SU-DHL-6 (cell line): ENCODE measurements at regions not wholly inside any gene's neighbourhood (a gene's known extent, or its start where the extent isn't known, plus 50 kb on each side); places are given as distances from the start of the nearest gene placed in this dataset.

ENCODE experiments used
- CTCF ChIP-seq: fragments of 200-600 bp; sonication (generic); IDR thresholded peaks from one replicate; pipeline ENCODE4 v1.5.1; 2017; ENCODE audit warnings: antibody characterized with exemption, mild to moderate bottlenecking, low read length, moderate library complexity; ENCODE audit not compliant: insufficient read depth, poor library complexity, severe bottlenecking
- EZH2phosphoT487 ChIP-seq: fragments of 200-600 bp; sonication (generic), shearing (Covaris generic); conservative IDR thresholded peaks from 2 replicates; pipeline ENCODE4 v1.6.1; 2018; ENCODE audit warnings: mild to moderate bottlenecking, antibody characterized with exemption, low read length, moderate library complexity, mixed read lengths

DNA sequence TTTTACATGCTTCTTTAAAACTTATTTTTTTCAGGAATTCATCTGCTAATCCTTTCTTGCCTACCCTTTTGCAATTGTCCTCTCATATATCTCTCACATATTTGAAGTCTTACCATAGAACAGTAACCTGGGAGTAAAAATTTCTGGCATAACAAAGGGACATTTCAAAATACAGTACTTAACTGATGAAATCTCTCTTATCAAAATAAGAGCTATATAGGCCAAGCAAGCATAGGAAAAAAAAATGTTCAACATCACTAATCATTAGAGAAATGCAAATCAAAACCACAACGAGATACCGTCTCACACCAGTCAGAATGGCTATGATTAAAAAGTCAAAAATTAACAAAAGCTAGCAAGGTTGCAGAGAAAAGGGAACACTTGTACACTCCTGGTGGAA is 2062.7 kb upstream of the CDH6 start:
- no peak for TF ChIP-seq CTCF
- TF ChIP-seq EZH2phosphoT487, result no peak
